Head of caudate nucleus (tissue), 42 donors: ENCODE measurements at regions not wholly inside any gene's neighbourhood (a gene's known extent, or its start where the extent isn't known, plus 50 kb on each side); places are given as distances from the start of the nearest gene placed in this dataset.

Experiments
- DNase-seq, 42 donors: peaks; one replicate each; pipeline versions ENCODE4 v3.0.0 to v3.0.0-alpha.2; 2020 to 2021; ENCODE audit warnings: mixed read lengths in 7 of 42
- intact Hi-C: fragments of 100-400 bp; cut with DNase I; formaldehyde crosslinking; loops from one replicate; pipeline ENCODE4 v1.15.0; 2022

- DNase-seq: peak in 27 of 42 donors; percentile 7 to 66 (median 28)
Measured at GRCh38 chr2:128473175-128474035, 154.7 kb upstream of the HS6ST1 start.

GRCh38 chr2:128474036-128474955 is 155.6 kb upstream of the HS6ST1 start:
- intact Hi-C loops: no loop called here
- DNase-seq: peak in 1 of 42 donors; percentile 4

More at GRCh38 chr2:128473175-128474035, 154.7 kb upstream of the HS6ST1 start:
- intact Hi-C loops: no loop called here

- DNase-seq: peak in 1 of 42 donors; percentile 2
- intact Hi-C loops: no loop called here
Measured at GRCh38 chr2:128474962-128475361, 156.3 kb upstream of the HS6ST1 start.

GRCh38 chr2:128475427-128476211 is 157.0 kb upstream of the HS6ST1 start:
- intact Hi-C loops: no loop called here
- peak in 1 of 42 donors; percentile 4 for DNase-seq

GRCh38 chr2:128477026-128477820 is 158.6 kb upstream of the HS6ST1 start:
- peak in 1 of 42 donors; percentile 4 for DNase-seq
- intact Hi-C loops: no loop called here

- DNase-seq: no peak
- intact Hi-C loops: no loop called here
Measured at GRCh38 chr2:128477891-128478290, 159.2 kb upstream of the HS6ST1 start.

GRCh38 chr2:128485761-128486639 is 167.3 kb upstream of the HS6ST1 start:
- intact Hi-C loops: no loop called here
- DNase-seq: peak in 6 of 42 donors; percentile 3 to 31 (median 19)

- intact Hi-C loops: no loop called here
- peak in 4 of 42 donors; percentile 2 to 18 (median 10) for DNase-seq
Measured at GRCh38 chr2:128486640-128487375, 168.1 kb upstream of the HS6ST1 start.

GRCh38 chr2:128487650-128488387 is 169.2 kb upstream of the HS6ST1 start:
- intact Hi-C loops: no loop called here
- peak in 8 of 42 donors; percentile 1 to 23 (median 7) for DNase-seq

GRCh38 chr2:128488434-128488833 is 169.8 kb upstream of the HS6ST1 start:
- intact Hi-C loops: no loop called here
- DNase-seq: peak in 1 of 42 donors; percentile 2

GRCh38 chr2:128489526-128490273 is 171.0 kb upstream of the HS6ST1 start:
- DNase-seq: peak in 5 of 42 donors; percentile 2 to 26 (median 7)
- intact Hi-C loops: no loop called here

- peak in 4 of 42 donors; percentile 0 to 16 (median 6) for DNase-seq
- intact Hi-C loops: no loop called here
Measured at GRCh38 chr2:128490321-128490720, 171.7 kb upstream of the HS6ST1 start.

- intact Hi-C loops: no loop called here
- peak in 6 of 42 donors; percentile 2 to 32 (median 8) for DNase-seq
Measured at GRCh38 chr2:128490881-128491691, 172.4 kb upstream of the HS6ST1 start.

GRCh38 chr2:128491692-128492244 is 173.1 kb upstream of the HS6ST1 start:
- DNase-seq: peak in 4 of 42 donors; percentile 2 to 23 (median 8)
- intact Hi-C loops: no loop called here
